Activated naive CD8-positive, alpha-beta T cell treated with anti-CD3 and anti-CD28 coated beads, Interleukin-2, amount 10 ng/mL, durations not matched to agents 7 days and 5 days (primary cell): ENCODE measurements at regions not wholly inside any gene's neighbourhood (a gene's known extent, or its start where the extent isn't known, plus 50 kb on each side); places are given as distances from the start of the nearest gene placed in this dataset.

Experiments
- ATAC-seq: fragments of 150-1000 bp; cut with Tn5 transposase; one replicate; pipeline ENCODE4 v1.10.0; 2021; ENCODE audit warnings: low read depth, moderate library complexity
- POLR2A ChIA-PET: fragments of 350-600 bp; sonication (Branson Sonifier 250); formaldehyde crosslinking; loops from one replicate; lab custom pipeline; 2021; ENCODE audit warnings: antibody characterized with exemption; lab: Charles Lee
- DNase-seq: peaks from one replicate; pipeline ENCODE4 v3.0.0; 2021
- H3K27ac Mint-ChIP-seq: one replicate; pipeline ENCODE4 v1.8.0; 2022; ENCODE audit warnings: mild to moderate bottlenecking, mixed read lengths
- H3K27me3 Mint-ChIP-seq: one replicate; pipeline ENCODE4 v1.8.0; 2022; ENCODE audit warnings: mild to moderate bottlenecking, moderate library complexity, mixed read lengths
- H3K36me3 Mint-ChIP-seq: one replicate; pipeline ENCODE4 v1.8.0; 2021; ENCODE audit warnings: mild to moderate bottlenecking, mixed read lengths
- H3K4me1 Mint-ChIP-seq: one replicate; pipeline ENCODE4 v1.8.0; 2021; ENCODE audit warnings: mixed read lengths
- H3K4me3 Mint-ChIP-seq: one replicate; pipeline ENCODE4 v1.8.0; 2022; ENCODE audit warnings: mild to moderate bottlenecking, moderate library complexity, mixed read lengths
- H3K9me3 Mint-ChIP-seq: one replicate; pipeline ENCODE4 v1.8.0; 2021; ENCODE audit warnings: mixed read lengths

- no peak overlapping the region for H3K27ac Mint-ChIP-seq
- H3K4me3 Mint-ChIP-seq = no peak overlapping the region
- H3K4me1 Mint-ChIP-seq = no peaks in the 10 kb centered on the region
- ATAC-seq (no peak), DNase-seq (no peak)
- H3K36me3 Mint-ChIP-seq = no peaks in the 10 kb centered on the region
- POLR2A ChIA-PET = no interaction called here
- H3K27me3 Mint-ChIP-seq = peaks cover 21% of the 10 kb centered on the region
- H3K9me3 Mint-ChIP-seq = no peaks in the 10 kb centered on the region
Observed at GRCh38 chr13:29713839-29714238, 118.4 kb upstream of the SLC7A1 start.

DNA sequence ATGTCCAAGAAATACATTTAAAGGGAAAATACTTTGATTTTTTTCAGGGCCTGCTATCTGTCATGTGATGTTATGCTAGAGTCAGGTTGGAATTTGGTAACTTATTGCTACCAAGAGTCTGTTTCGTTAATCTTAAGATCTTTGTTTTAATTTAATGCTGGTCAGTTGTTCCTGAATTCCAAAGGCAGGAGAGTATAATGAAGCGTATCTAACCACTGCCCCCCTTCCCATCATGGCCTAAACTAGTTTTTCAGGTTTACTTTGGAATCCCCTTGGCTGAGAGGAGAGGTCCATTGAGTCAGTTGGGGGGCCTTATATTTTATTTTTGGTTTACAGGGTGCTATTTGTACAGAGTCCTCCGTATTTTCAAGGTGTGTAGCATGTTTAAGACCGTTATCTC, 116.3 kb upstream of the SLC7A1 start:
- Mint-ChIP-seq H3K27ac (no peak overlapping the region), H3K4me3 (no peak overlapping the region), H3K27me3 (peaks cover 19% of the 10 kb centered on the region), H3K9me3 (no peaks in the 10 kb centered on the region), H3K4me1 (no peaks in the 10 kb centered on the region), H3K36me3 (no peaks in the 10 kb centered on the region)
- ATAC-seq (no peak), DNase-seq (no peak)
- POLR2A ChIA-PET = no interaction called here

DNA sequence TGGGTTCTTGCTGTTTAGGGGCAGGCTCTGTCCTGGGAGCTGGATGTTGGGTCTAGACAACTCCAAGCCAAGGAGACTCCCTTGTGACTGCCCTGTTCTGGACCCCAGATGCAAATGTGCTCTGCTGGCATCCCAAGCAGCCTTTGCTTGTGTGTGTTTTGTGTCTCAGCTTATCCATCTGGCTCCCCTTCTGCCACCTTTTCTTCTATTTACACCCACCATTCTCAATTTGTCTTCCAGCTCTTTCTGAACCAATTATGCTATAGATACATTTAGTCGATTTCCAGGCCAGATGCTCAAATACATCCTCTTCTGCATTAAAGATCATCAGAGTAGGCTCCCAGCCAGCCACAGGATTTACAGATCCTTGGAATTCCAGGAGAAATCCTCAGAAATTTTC, 115.0 kb upstream of the SLC7A1 start:
- Mint-ChIP-seq H3K4me3 (no peak overlapping the region), H3K27ac (no peak overlapping the region), H3K27me3 (peaks cover 16% of the 10 kb centered on the region), H3K4me1 (no peaks in the 10 kb centered on the region), H3K36me3 (no peaks in the 10 kb centered on the region), H3K9me3 (no peaks in the 10 kb centered on the region)
- ATAC-seq (no peak), DNase-seq (no peak)
- POLR2A ChIA-PET = no interaction called here

GRCh38 chr13:29709407-29710069, 114.0 kb upstream of the SLC7A1 start:
- H3K4me3 Mint-ChIP-seq = no peak overlapping the region
- H3K27ac Mint-ChIP-seq = no peak overlapping the region
- H3K36me3 Mint-ChIP-seq = no peaks in the 10 kb centered on the region
- ATAC-seq = no peak
- H3K9me3 Mint-ChIP-seq = no peaks in the 10 kb centered on the region
- no peaks in the 10 kb centered on the region for H3K4me1 Mint-ChIP-seq
- peaks cover 16% of the 10 kb centered on the region for H3K27me3 Mint-ChIP-seq
- no peak for DNase-seq
- POLR2A ChIA-PET = no interaction called here

GRCh38 chr13:29707876-29708543, 112.5 kb upstream of the SLC7A1 start:
- H3K9me3 Mint-ChIP-seq = no peaks in the 10 kb centered on the region
- no peak overlapping the region for H3K27ac Mint-ChIP-seq
- ATAC-seq (peak; percentile 60), DNase-seq (peak; percentile 42)
- peaks cover 18% of the 10 kb centered on the region for H3K27me3 Mint-ChIP-seq
- H3K36me3 Mint-ChIP-seq = no peaks in the 10 kb centered on the region
- POLR2A ChIA-PET = no interaction called here
- H3K4me3 Mint-ChIP-seq = no peak overlapping the region
- H3K4me1 Mint-ChIP-seq = no peaks in the 10 kb centered on the region

GRCh38 chr13:29706923-29707322, 111.4 kb upstream of the SLC7A1 start:
- Mint-ChIP-seq H3K36me3 (no peaks in the 10 kb centered on the region), H3K27me3 (peaks cover 18% of the 10 kb centered on the region), H3K4me1 (no peaks in the 10 kb centered on the region), H3K4me3 (no peak overlapping the region), H3K9me3 (no peaks in the 10 kb centered on the region), H3K27ac (no peak overlapping the region)
- POLR2A ChIA-PET = no interaction called here
- ATAC-seq (no peak), DNase-seq (no peak)

DNA sequence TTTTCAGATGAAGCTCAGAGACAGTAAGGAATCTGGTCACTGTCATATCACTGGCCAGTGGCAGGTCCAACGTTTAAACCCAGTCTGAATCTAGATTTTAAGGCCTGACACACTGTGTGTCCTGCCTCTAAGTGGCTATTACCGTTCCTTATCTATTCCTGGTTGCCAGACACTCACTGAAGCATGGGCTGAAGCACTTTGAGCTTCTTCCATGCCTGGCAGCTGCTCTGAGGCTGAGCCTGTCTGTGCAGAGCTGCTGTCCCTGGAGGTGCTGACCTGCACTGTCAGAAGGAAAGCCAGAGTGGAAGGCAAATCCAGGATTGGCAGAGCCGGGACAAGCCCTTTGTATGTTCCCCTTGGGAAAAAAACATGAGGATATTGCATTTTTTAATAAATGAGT, 109.2 kb upstream of the SLC7A1 start:
- ATAC-seq = no peak
- Mint-ChIP-seq H3K4me3 (no peak overlapping the region), H3K27me3 (peaks cover 31% of the 10 kb centered on the region), H3K36me3 (no peaks in the 10 kb centered on the region), H3K4me1 (no peaks in the 10 kb centered on the region), H3K9me3 (no peaks in the 10 kb centered on the region), H3K27ac (no peak overlapping the region)
- DNase-seq = no peak
- POLR2A ChIA-PET = no interaction called here

DNA sequence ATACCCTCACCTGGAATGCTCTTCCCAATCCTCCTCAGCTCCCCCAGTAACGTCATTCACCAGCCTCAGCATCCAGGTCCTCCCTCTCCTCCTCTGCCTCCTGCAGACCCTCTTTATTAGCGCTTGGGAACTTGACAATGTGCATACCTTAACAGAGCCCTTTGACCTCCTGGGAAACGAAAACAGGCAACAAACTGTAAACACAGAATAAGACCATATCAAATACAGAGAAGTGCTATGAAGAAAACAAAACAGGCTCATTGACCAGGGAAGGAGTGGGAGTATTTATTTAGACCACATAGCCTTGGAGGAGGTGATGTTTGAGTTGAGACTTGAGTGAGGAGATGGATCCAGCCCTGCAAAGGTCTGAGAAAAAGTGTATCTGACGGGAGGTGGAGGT, 107.9 kb upstream of the SLC7A1 start:
- ATAC-seq = no peak
- no peaks in the 10 kb centered on the region for H3K4me1 Mint-ChIP-seq
- no peak overlapping the region for H3K27ac Mint-ChIP-seq
- H3K27me3 Mint-ChIP-seq = peaks cover 38% of the 10 kb centered on the region
- H3K4me3 Mint-ChIP-seq = no peak overlapping the region
- no peaks in the 10 kb centered on the region for H3K9me3 Mint-ChIP-seq
- DNase-seq = no peak
- POLR2A ChIA-PET = no interaction called here
- no peaks in the 10 kb centered on the region for H3K36me3 Mint-ChIP-seq

GRCh38 chr13:29702912-29703351, 107.4 kb upstream of the SLC7A1 start:
- ATAC-seq (no peak), DNase-seq (no peak)
- Mint-ChIP-seq H3K4me3 (no peak overlapping the region), H3K27me3 (peaks cover 38% of the 10 kb centered on the region), H3K36me3 (no peaks in the 10 kb centered on the region), H3K9me3 (no peaks in the 10 kb centered on the region), H3K4me1 (no peaks in the 10 kb centered on the region), H3K27ac (no peak overlapping the region)
- POLR2A ChIA-PET = no interaction called here

GRCh38 chr13:29698106-29698505, 102.6 kb upstream of the SLC7A1 start:
- ATAC-seq (no peak), DNase-seq (no peak)
- Mint-ChIP-seq H3K9me3 (no peaks in the 10 kb centered on the region), H3K4me1 (no peaks in the 10 kb centered on the region), H3K36me3 (no peaks in the 10 kb centered on the region), H3K27me3 (peaks cover 43% of the 10 kb centered on the region), H3K27ac (no peak overlapping the region), H3K4me3 (no peak overlapping the region)
- POLR2A ChIA-PET = no interaction called here

- POLR2A ChIA-PET = no interaction called here
- H3K36me3 Mint-ChIP-seq = no peaks in the 10 kb centered on the region
- no peak overlapping the region for H3K4me3 Mint-ChIP-seq
- DNase-seq = no peak
- no peaks in the 10 kb centered on the region for H3K9me3 Mint-ChIP-seq
- no peak overlapping the region for H3K27ac Mint-ChIP-seq
- ATAC-seq = no peak
- no peaks in the 10 kb centered on the region for H3K4me1 Mint-ChIP-seq
- H3K27me3 Mint-ChIP-seq = peaks cover 35% of the 10 kb centered on the region
Observed at GRCh38 chr13:29696606-29697005, 101.1 kb upstream of the SLC7A1 start.

DNA sequence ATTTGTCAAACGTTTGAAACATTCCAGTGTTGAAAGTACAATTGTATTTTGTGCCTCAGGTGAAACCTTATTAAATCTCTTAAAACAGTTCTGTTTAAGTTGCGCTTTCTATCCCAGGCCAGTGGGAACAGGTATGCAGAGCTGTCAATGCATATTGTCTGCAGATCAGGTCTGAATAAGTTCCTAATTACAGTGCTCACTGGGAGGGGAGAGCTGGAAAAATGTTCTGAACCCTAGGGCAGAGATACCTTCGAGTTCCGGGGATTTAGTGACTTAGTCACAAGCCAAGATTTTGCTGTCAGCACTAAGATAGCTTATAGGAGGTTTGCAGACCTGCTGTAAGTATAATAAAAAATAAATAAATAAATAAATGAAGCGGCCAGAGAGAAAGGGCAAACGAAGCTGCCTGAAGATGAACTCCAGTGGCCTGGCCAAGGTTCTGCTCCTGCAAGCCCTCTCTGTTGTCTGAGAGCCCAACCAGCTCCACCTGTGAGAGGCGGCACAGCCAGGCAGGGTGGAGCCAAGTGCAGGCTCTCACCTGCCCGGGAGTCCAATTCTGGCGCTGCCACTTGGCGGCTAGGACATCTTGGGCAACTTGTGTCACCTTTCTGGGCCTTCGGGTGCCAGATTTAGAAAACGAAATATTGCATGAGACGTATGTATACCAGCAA, 97.9 kb upstream of the SLC7A1 start:
- peaks cover 13% of the 10 kb centered on the region for H3K27me3 Mint-ChIP-seq
- DNase-seq (no peak), ATAC-seq (no peak)
- H3K9me3 Mint-ChIP-seq = no peaks in the 10 kb centered on the region
- H3K4me3 Mint-ChIP-seq = no peak overlapping the region
- H3K4me1 Mint-ChIP-seq = no peaks in the 10 kb centered on the region
- H3K27ac Mint-ChIP-seq = no peak overlapping the region
- H3K36me3 Mint-ChIP-seq = no peaks in the 10 kb centered on the region
- POLR2A ChIA-PET = no interaction called here

GRCh38 chr13:29689548-29689947, 94.1 kb upstream of the SLC7A1 start:
- Mint-ChIP-seq H3K27me3 (peaks cover 2% of the 10 kb centered on the region), H3K36me3 (no peaks in the 10 kb centered on the region), H3K9me3 (no peaks in the 10 kb centered on the region), H3K27ac (no peak overlapping the region), H3K4me3 (no peak overlapping the region), H3K4me1 (no peaks in the 10 kb centered on the region)
- DNase-seq (no peak), ATAC-seq (no peak)
- POLR2A ChIA-PET = no interaction called here

DNA sequence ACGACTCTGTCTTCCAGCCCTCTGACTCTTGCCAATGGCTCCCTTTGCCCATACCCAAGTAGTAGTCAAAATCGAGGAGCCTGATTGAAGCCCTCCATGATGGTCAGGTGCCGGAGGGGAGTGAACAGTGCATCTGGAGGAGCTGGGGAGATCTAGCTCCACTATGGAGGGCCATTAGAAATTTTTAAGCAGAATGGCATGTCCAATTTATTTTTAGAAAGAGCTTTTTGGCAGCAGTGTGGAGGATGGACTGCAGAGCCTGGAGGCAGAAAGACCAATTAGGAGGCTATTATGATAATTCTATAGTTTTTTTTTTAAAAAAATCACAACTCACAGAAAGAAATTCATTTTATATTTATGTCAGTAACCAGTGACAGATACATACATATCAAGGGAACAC, 92.7 kb upstream of the SLC7A1 start:
- POLR2A ChIA-PET = no interaction called here
- no peak overlapping the region for H3K27ac Mint-ChIP-seq

More for the DNA sequence above, 92.7 kb upstream of the SLC7A1 start:
- H3K36me3 Mint-ChIP-seq = no peaks in the 10 kb centered on the region
- peaks cover 2% of the 10 kb centered on the region for H3K27me3 Mint-ChIP-seq
- H3K4me1 Mint-ChIP-seq = no peaks in the 10 kb centered on the region
- H3K4me3 Mint-ChIP-seq = no peak overlapping the region
- no peak for ATAC-seq
- H3K9me3 Mint-ChIP-seq = no peaks in the 10 kb centered on the region
- no peak for DNase-seq
